RWPE1 (cell line): ENCODE measurements at regions not wholly inside any gene's neighbourhood (a gene's known extent, or its start where the extent isn't known, plus 50 kb on each side); places are given as distances from the start of the nearest gene placed in this dataset.

Experiments used
- CTCF ChIA-PET: fragments of 350-600 bp; sonication (Branson Sonifier 250); formaldehyde crosslinking; extraction: SDS; loops from one replicate; lab custom pipeline; 2021; lab: Yijun Ruan, JAX
- POLR2A ChIA-PET: fragments of 400-600 bp; formaldehyde crosslinking; extraction: SDS; loops from one replicate; lab custom pipeline; 2020; ENCODE audit warnings: antibody characterized with exemption; ENCODE audit not compliant: low non-redundant PET; lab: Yijun Ruan, JAX
- DNase-seq: peaks from one replicate; pipeline ENCODE4 v3.0.0; 2012; ENCODE audit warnings: low spot score
- H3K27ac ChIP-seq: fragments of 450-650 bp; 2 replicates; pipeline ENCODE4 v1.5.1; 2017
- TF ChIP-seq, protein P1 (sequence below): fragments of 450-650 bp; conservative IDR thresholded peaks from 2 replicates; pipeline ENCODE4 v1.5.1; 2017; ENCODE audit warnings: low read depth, mild to moderate bottlenecking

DNA sequence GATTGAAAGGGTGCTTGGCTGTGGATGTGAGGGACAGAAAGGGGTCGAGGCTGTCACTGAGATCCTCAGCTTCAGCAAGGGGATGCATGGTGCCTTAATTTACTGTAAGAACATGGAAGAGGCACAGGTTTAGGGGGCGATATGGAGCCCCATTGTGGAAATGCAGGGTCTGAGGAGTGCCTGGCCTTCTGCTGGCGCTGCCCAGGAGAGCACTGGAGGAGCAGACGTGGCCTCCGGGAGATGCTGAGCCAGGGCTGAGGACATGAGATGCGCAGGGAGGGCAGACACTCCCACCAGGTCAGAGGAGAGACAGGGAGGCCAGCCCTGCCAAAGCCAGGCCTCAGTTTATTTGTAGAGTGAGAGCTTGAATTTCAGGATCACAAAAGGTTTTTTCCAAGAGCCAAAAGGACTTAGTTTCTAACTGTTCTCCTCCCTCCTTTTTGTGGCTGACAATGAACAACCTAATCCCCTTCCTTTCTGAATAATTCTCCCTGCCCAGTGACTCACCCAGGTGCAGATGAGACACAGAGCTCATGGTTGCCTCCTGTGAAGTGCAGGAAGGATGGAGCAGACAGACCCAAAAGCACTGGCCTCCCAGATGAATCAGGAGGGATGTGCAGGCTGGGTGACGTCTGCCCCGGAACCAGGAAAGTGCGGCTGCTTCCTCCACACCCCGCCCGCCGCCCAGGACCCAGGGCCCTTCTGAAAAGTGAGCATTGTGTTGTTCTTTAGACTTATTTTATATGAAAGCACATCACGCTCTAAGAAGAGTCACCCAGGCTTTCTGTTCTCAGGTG lies 73.0 kb upstream of the TMPRSS2 start:
- peak; percentile 89 for DNase-seq
- ChIA-PET POLR2A (no interaction called here), CTCF (interaction anchor here (0.5 to 1.2 kb wide), 2 partner anchors 49 to 65 kb away, joined by 4 to 5 read pairs; no protein-coding TSS in a partner anchor)
- TF ChIP-seq, protein P1, sequence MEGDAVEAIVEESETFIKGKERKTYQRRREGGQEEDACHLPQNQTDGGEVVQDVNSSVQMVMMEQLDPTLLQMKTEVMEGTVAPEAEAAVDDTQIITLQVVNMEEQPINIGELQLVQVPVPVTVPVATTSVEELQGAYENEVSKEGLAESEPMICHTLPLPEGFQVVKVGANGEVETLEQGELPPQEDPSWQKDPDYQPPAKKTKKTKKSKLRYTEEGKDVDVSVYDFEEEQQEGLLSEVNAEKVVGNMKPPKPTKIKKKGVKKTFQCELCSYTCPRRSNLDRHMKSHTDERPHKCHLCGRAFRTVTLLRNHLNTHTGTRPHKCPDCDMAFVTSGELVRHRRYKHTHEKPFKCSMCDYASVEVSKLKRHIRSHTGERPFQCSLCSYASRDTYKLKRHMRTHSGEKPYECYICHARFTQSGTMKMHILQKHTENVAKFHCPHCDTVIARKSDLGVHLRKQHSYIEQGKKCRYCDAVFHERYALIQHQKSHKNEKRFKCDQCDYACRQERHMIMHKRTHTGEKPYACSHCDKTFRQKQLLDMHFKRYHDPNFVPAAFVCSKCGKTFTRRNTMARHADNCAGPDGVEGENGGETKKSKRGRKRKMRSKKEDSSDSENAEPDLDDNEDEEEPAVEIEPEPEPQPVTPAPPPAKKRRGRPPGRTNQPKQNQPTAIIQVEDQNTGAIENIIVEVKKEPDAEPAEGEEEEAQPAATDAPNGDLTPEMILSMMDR = no peak
- H3K27ac ChIP-seq = peak overlapping the region; percentile 38

DNA sequence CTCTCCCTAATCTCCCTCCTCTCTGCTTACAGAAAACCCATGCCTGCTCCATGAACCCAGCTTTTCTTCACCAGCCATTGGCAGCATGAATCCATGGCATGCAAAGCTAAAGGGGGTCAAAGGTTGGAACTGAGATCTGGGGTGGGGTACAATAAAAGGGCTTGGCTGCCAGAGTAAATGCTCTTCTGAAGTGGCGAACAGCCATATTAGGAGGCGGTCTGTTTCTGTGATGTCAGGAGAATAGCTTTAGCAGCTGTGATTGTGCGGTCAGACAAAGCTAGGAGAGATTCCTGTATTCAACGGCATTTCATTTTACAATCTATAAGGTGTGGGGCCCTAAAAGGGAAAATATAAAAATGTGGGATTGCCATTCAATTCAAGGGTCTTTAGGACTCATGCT lies 71.7 kb upstream of the TMPRSS2 start:
- DNase-seq = no peak
- TF ChIP-seq, protein P1 = no peak
- POLR2A ChIA-PET = no interaction called here
- H3K27ac ChIP-seq = no peak overlapping the region
- CTCF ChIA-PET = interaction anchor here (0.5 kb wide), 1 partner anchor 121 kb away, joined by 3 read pairs; no protein-coding TSS in a partner anchor

DNA sequence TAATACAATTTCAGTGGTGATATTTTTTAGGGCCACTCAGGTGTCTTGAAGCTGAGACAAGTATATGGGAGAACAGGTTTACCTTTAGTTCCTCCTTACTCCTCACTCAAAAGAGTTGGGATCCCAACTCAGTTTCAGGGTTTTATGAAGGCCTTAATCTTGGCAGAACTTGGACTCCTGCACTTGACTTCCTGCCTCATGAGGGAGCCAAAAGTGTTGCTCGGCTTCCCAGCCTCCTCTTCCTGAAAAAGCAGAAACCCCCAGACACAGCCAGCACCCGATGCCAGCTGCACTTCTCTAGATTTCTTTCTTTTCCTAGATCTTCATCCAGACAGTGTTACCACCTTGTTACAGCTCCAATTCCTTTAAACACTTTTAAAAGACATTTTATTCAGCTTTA lies 70.8 kb upstream of the TMPRSS2 start:
- H3K27ac ChIP-seq = no peak overlapping the region
- ChIA-PET CTCF (interaction anchor here (0.6 to 1.2 kb wide), 2 partner anchors 34 to 619 kb away, joined by 3 to 4 read pairs; no protein-coding TSS in a partner anchor), POLR2A (no interaction called here)
- no peak for DNase-seq
- TF ChIP-seq, protein P1 = no peak

DNA sequence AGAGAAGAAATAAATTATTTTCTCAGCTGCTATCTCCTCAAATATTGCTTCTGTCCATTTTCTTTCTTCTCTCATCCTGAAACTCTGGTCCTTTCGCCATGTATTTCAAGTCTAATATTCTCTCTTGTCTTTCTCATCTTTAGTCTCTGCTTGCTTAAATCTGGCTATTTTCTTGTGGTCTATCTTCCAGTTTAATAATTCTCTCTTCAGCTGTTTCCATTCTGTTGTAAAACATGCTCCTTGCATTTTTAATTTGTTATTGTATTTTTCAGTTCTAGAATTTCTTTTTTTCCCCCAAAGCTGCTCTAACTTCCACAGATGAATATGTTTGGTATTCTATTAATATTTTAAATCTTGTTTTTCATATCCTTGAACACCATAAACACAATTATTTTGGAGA lies 70.1 kb upstream of the TMPRSS2 start:
- TF ChIP-seq, protein P1 = no peak
- H3K27ac ChIP-seq = no peak overlapping the region
- DNase-seq = no peak
- CTCF ChIA-PET = interaction anchor here (0.6 to 1.2 kb wide), 2 partner anchors 35 to 620 kb away, joined by 3 to 4 read pairs; no protein-coding TSS in a partner anchor
- POLR2A ChIA-PET = no interaction called here

DNA sequence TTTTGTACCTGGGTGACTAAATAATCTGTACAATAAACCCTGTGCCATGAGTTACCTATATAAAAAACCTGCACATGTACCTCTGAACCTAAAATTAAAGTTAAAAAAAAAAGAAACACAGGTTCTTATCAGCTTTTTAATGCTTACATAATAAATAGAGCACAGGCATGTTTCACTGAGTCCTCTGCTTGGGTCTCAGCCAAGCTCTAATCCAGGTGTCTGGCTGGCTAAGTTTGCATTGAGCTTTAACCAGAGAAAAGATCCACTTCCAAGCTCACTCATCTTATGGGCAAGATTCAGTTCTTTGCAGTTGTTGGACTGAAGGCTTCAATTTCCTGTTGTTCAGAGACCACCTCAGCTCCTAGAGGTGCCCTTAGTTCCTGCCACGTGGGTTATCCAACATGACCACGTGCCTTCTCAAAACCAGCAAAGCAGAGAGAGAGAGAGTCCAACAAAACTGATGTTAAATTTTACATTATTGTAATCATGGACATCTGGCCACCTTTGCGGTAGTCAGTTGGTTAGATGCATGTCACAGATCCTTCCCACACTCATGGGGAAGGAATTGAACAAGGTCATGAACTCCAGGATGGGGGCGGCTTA lies 68.2 kb upstream of the TMPRSS2 start:
- H3K27ac ChIP-seq = no peak overlapping the region
- ChIA-PET CTCF (no interaction called here), POLR2A (interaction anchor here (0.5 kb wide), 1 partner anchor 409 kb away, joined by 3 read pairs; no protein-coding TSS in a partner anchor)
- TF ChIP-seq, protein P1 = no peak
- DNase-seq = no peak

DNA sequence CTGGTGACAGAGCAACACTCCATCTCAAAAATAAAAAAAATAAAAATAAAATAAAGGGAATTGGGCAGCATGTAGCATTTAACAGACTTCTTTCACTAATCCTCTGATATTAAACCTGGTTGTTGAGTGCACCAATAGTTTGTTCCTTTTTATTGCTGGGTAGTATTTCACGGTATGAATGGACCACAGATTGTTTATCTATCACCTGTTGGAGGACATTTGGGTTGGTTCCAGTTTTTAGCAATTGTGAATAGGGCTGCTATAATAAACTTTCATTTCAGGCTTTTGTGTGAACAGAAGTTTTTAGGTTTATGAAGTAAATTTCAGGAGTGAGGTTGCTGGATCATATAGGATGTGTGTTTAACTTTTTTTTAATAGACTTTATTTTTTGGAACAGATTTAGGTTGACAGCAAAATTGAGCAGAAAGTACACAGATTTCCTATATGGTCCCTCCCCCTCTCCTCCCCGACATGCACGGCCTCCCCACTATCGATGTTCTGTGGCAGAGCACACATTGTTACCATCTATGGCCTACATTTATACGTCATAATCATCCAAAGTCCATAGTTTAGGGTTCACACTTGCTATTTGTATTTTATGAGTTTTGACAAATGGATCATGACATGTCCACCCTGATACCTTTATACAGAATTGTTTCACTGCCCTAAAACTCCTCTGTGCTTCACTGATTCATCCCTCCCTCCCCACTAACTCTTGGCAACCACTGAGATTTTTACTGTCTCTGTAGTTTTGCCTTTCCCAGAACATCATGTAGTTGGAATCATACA lies 66.1 kb upstream of the TMPRSS2 start:
- CTCF ChIA-PET = no interaction called here
- no peak overlapping the region for H3K27ac ChIP-seq
- no peak for DNase-seq
- POLR2A ChIA-PET = no interaction called here
- TF ChIP-seq, protein P1 = no peak
